ENCODE measurements at regions not wholly inside any gene's neighbourhood (a gene's known extent, or its start where the extent isn't known, plus 50 kb on each side); places are given as distances from the start of the nearest gene placed in this dataset.

DNA sequence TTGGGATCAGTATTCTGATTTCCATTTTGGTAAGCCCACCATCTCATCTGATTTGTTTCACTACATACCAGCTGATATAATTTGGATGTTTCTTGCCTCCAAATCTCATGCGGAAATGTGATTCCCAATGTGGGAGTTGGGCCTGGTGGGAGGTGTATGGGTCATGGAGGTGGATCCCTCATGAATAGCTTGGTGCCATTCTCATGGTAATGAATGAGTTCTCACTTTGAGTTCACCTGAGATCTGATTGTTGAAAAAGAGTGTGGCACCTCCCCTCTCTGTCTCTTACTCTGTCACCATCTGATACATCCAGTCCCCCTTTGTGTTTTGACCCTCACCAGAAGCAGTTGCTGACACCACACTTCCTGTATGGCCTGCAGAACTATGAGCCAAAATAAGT, 347.3 kb downstream of the ARL4A start:
- H3K4me1 ChIP-seq (replicated peaks; ENCODE audit: insufficient read depth) = no peaks in the 10 kb centered on the region; the same call in 1 of the 2 replicates
- no peaks in the 10 kb centered on the region for H3K27me3 ChIP-seq (ENCODE audit: insufficient read depth, low read depth)
- no peaks in the 10 kb centered on the region for H3K36me3 ChIP-seq (ENCODE audit: low read depth)
- H3F3A ChIP-seq (ENCODE audit: insufficient read depth, low read depth) = no peaks in the 10 kb centered on the region
- CTCF ChIA-PET = no interaction called here
- H3K79me2 ChIP-seq (ENCODE audit: low read depth) = no peaks in the 10 kb centered on the region
- H3K4me2 ChIP-seq = no peak overlapping the region
- no peaks in the 10 kb centered on the region for H4K20me1 ChIP-seq (ENCODE audit: insufficient read depth)
- H3K27ac ChIP-seq = no peak overlapping the region
- no TSS peak for BruUV-seq (replicated peaks)
- H3K4me3 ChIP-seq = no peak overlapping the region
- no peak for DNase-seq
- no peaks in the 10 kb centered on the region for H3K9me2 ChIP-seq (ENCODE audit: insufficient read depth)
- intact Hi-C loops (cut with micrococcal nuclease; ENCODE audit: unreplicated experiment) = no loop called here
- H2AFZ ChIP-seq = no peak overlapping the region
- POLR2A ChIA-PET (ENCODE audit: unreplicated experiment) = no interaction called here
- TF ChIP-seq EZH2 (IDR thresholded peaks at IDR 0.05; ENCODE audit: low read depth) = no peak
- TF ChIP-seq, protein P1, sequence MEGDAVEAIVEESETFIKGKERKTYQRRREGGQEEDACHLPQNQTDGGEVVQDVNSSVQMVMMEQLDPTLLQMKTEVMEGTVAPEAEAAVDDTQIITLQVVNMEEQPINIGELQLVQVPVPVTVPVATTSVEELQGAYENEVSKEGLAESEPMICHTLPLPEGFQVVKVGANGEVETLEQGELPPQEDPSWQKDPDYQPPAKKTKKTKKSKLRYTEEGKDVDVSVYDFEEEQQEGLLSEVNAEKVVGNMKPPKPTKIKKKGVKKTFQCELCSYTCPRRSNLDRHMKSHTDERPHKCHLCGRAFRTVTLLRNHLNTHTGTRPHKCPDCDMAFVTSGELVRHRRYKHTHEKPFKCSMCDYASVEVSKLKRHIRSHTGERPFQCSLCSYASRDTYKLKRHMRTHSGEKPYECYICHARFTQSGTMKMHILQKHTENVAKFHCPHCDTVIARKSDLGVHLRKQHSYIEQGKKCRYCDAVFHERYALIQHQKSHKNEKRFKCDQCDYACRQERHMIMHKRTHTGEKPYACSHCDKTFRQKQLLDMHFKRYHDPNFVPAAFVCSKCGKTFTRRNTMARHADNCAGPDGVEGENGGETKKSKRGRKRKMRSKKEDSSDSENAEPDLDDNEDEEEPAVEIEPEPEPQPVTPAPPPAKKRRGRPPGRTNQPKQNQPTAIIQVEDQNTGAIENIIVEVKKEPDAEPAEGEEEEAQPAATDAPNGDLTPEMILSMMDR (conservative IDR thresholded peaks at IDR 0.05) = no peak
- H3K9me3 ChIP-seq (ENCODE audit: insufficient read depth, low read depth) = no peaks in the 10 kb centered on the region

DNA sequence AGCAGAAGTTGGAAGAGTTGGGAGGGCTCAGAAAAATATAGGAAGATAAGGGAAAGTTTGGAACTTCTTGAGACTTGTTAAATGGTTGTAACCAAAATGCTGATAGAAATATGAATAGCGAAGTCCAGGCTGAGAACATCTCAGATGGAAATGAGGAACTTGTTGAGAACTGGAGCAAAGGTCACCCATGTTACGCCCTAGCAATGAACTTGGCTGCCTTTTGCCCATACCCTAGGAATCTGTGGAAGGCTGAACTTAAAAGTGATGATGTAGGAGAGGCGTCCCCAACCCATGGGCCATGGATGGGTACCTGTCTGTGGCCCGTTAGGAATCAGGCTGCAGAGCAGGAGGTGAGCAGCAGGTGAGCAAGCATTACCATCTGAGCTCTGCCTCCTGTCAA, 347.8 kb downstream of the ARL4A start:
- CTCF ChIA-PET = no interaction called here
- POLR2A ChIA-PET (ENCODE audit: unreplicated experiment) = no interaction called here
- no peak for DNase-seq
- H3K9me2 ChIP-seq (ENCODE audit: insufficient read depth) = no peaks in the 10 kb centered on the region
- no TSS peak for BruUV-seq (replicated peaks)
- no peaks in the 10 kb centered on the region for H4K20me1 ChIP-seq (ENCODE audit: insufficient read depth)
- no peak overlapping the region for H2AFZ ChIP-seq
- H3K9me3 ChIP-seq (ENCODE audit: insufficient read depth, low read depth) = no peaks in the 10 kb centered on the region
- intact Hi-C loops (cut with micrococcal nuclease; ENCODE audit: unreplicated experiment) = no loop called here
- no peaks in the 10 kb centered on the region for H3K27me3 ChIP-seq (ENCODE audit: insufficient read depth, low read depth)
- H3K4me3 ChIP-seq = no peak overlapping the region
- H3K79me2 ChIP-seq (ENCODE audit: low read depth) = no peaks in the 10 kb centered on the region
- no peaks in the 10 kb centered on the region for H3F3A ChIP-seq (ENCODE audit: insufficient read depth, low read depth)
- TF ChIP-seq, protein P1 (conservative IDR thresholded peaks at IDR 0.05) = no peak
- no peak for TF ChIP-seq EZH2 (IDR thresholded peaks at IDR 0.05; ENCODE audit: low read depth)
- no peak overlapping the region for H3K4me2 ChIP-seq
- no peaks in the 10 kb centered on the region for H3K36me3 ChIP-seq (ENCODE audit: low read depth)
- H3K27ac ChIP-seq = no peak overlapping the region
- H3K4me1 ChIP-seq (replicated peaks; ENCODE audit: insufficient read depth) = no peaks in the 10 kb centered on the region; the same call in 1 of the 2 replicates

DNA sequence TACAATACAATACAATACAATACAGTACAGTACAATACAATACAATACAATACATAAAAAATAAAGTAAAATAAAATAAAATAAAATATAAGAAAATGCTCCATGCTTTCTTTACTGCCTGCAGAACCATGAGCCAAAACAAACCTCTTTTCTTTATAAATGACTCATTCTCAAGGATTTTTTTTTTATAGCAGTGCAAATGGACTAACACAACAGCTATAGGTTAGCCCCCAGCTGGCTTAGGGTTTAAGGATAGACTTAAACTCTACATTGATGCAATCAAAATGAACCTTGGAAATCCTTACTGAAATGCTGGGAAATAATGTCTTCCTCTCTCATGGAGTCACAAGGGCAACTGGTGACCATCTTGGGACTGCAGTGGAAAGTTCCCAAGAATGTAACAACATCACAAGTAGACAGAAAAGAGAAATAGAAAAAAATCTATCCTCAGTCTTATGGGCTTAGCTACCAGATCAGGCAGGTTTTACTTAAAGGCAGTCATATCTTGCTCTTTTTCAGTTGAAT, 348.9 kb downstream of the ARL4A start:
- Histone ChIP-seq H3K9me3 (ENCODE audit: insufficient read depth, low read depth) (no peaks in the 10 kb centered on the region), H3K27me3 (ENCODE audit: insufficient read depth, low read depth) (no peaks in the 10 kb centered on the region), H2AFZ (no peak overlapping the region), H3F3A (ENCODE audit: insufficient read depth, low read depth) (no peaks in the 10 kb centered on the region), H3K4me2 (no peak overlapping the region), H4K20me1 (ENCODE audit: insufficient read depth) (no peaks in the 10 kb centered on the region), H3K79me2 (ENCODE audit: low read depth) (no peaks in the 10 kb centered on the region), H3K4me1 (replicated peaks; ENCODE audit: insufficient read depth) (no peaks in the 10 kb centered on the region; the same call in 1 of the 2 replicates), H3K9me2 (ENCODE audit: insufficient read depth) (no peaks in the 10 kb centered on the region), H3K4me3 (no peak overlapping the region), H3K36me3 (ENCODE audit: low read depth) (no peaks in the 10 kb centered on the region), H3K27ac (no peak overlapping the region)
- no peak for TF ChIP-seq EZH2 (IDR thresholded peaks at IDR 0.05; ENCODE audit: low read depth)
- TF ChIP-seq, protein P1 (conservative IDR thresholded peaks at IDR 0.05) = no peak
- DNase-seq = no peak
- BruUV-seq (replicated peaks) = no TSS peak
- intact Hi-C loops (cut with micrococcal nuclease; ENCODE audit: unreplicated experiment) = no loop called here
- POLR2A ChIA-PET (ENCODE audit: unreplicated experiment) = no interaction called here
- CTCF ChIA-PET = no interaction called here

Measured in PC-9 (cell line).